Immature natural killer cell (primary cell): ENCODE measurements at regions not wholly inside any gene's neighbourhood (a gene's known extent, or its start where the extent isn't known, plus 50 kb on each side); places are given as distances from the start of the nearest gene placed in this dataset.

Experiments
- DNase-seq, 3 donors: peaks; one replicate each; pipeline ENCODE4 v3.0.0; 2022; ENCODE audit warnings: mixed read lengths in 1 of 3
- H3K27ac Mint-ChIP-seq, 6 donors: one replicate each; pipeline ENCODE4 v1.8.0; 2020; ENCODE audit warnings: mixed read lengths in 6 of 6, mild to moderate bottlenecking in 5 of 6, inconsistent platforms in 4 of 6, moderate library complexity in 3 of 6
- H3K27me3 Mint-ChIP-seq, 3 donors: one replicate each; pipeline ENCODE4 v1.8.0; 2020 to 2021; ENCODE audit warnings: low read depth in 3 of 3, mild to moderate bottlenecking in 3 of 3, mixed read lengths in 3 of 3, moderate library complexity in 3 of 3, inconsistent platforms in 1 of 3
- H3K36me3 Mint-ChIP-seq, 3 donors: one replicate each; pipeline ENCODE4 v1.8.0; 2020; ENCODE audit warnings: mixed read lengths in 3 of 3, inconsistent platforms in 2 of 3, mild to moderate bottlenecking in 2 of 3
- H3K4me1 Mint-ChIP-seq, 2 donors: one replicate each; pipeline ENCODE4 v1.8.0; 2020; ENCODE audit warnings: inconsistent platforms in 2 of 2, mild to moderate bottlenecking in 2 of 2, mixed read lengths in 2 of 2, moderate library complexity in 1 of 2
- H3K4me3 Mint-ChIP-seq, 5 donors: one replicate each; pipeline ENCODE4 v1.8.0; 2020; ENCODE audit warnings: mild to moderate bottlenecking in 5 of 5, mixed read lengths in 5 of 5, inconsistent platforms in 3 of 5, moderate library complexity in 3 of 5
- H3K9me3 Mint-ChIP-seq, 6 donors: one replicate each; pipeline ENCODE4 v1.8.0; 2020; ENCODE audit warnings: mild to moderate bottlenecking in 6 of 6, mixed read lengths in 6 of 6, inconsistent platforms in 4 of 6, moderate library complexity in 3 of 6

DNA sequence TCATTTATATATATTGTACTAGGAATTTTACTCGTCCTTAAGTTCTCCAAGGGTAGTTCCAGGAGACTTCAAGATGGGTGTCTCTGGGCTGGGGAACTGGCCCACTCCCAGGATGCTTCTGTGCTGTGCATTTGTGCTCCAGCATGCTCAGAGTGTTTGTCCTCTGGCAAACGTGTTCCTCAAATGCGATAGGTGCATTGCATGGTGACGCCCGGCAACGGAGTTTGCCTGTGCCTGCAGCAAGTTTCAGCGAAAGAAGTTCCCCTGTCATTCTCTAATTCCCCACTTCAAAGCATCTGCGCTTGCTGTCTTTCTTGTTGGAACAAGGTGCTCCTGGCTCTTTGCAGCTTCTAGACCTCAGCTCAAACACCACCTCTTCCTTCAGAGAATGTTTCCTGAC lies 465.1 kb downstream of the GALR1 start:
- no peak for DNase-seq

GRCh38 chr18:77716282-77716681 lies 466.6 kb downstream of the GALR1 start:
- no peak overlapping the region for H3K4me3 Mint-ChIP-seq
- no peaks in the 10 kb centered on the region for H3K9me3 Mint-ChIP-seq
- no peak overlapping the region for H3K27ac Mint-ChIP-seq
- H3K36me3 Mint-ChIP-seq: no peaks in the 10 kb centered on the region
- H3K4me1 Mint-ChIP-seq: no peaks in the 10 kb centered on the region
- peaks cover 0 to 7% (median 4%) of the 10 kb centered on the region in 3 donors for H3K27me3 Mint-ChIP-seq
- DNase-seq: no peak

More for the DNA sequence above, 465.1 kb downstream of the GALR1 start:
- H3K27ac Mint-ChIP-seq: no peak overlapping the region
- peaks cover 0 to 10% (median 3%) of the 10 kb centered on the region in 3 donors for H3K27me3 Mint-ChIP-seq
- H3K4me3 Mint-ChIP-seq: no peak overlapping the region
- no peaks in the 10 kb centered on the region for H3K9me3 Mint-ChIP-seq
- no peaks in the 10 kb centered on the region for H3K36me3 Mint-ChIP-seq
- no peaks in the 10 kb centered on the region for H3K4me1 Mint-ChIP-seq

DNA sequence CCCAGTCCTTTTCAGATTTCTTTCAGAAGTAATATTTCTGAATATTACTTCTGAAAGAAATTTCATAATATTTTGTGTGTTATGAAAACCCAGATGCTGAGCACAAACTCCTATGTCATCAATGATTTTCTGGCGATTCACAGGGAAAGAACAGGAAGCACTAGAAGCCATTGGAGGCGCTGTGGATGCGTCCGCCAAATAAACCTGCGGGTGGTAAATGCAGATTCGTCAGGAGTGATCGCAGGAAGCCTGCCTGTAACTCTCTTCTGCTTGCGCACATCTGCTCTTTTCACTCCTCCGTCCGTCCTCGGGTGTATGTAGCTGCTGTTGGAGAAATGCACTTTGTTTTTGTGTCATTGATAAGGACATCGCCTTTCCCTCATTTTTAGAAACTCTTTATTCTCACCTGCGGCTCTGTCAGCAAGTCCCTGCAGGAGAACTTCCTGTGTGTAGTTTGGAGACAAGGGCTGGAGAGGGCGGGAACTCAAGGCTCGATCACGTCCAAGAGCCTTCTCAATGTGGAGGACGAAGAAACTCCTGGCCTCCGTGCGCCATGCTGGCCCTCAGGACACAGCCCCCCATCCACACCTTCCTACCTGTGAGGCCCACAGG lies 483.8 kb downstream of the GALR1 start:
- peaks cover 4 to 6% of the 10 kb centered on the region in 2 donors for H3K4me1 Mint-ChIP-seq

GRCh38 chr18:77736842-77737241 lies 487.2 kb downstream of the GALR1 start:
- H3K27me3 Mint-ChIP-seq: peaks cover 0 to 21% (median 16%) of the 10 kb centered on the region in 3 donors
- no peak for DNase-seq
- H3K4me3 Mint-ChIP-seq: no peak overlapping the region
- H3K9me3 Mint-ChIP-seq: peaks cover 0 to 2% (median 0%) of the 10 kb centered on the region in 6 donors
- no peak overlapping the region for H3K27ac Mint-ChIP-seq
- peaks cover 4 to 6% of the 10 kb centered on the region in 2 donors for H3K4me1 Mint-ChIP-seq
- H3K36me3 Mint-ChIP-seq: no peaks in the 10 kb centered on the region

More for the DNA sequence above, 483.8 kb downstream of the GALR1 start:
- no peak overlapping the region for H3K27ac Mint-ChIP-seq
- no peak overlapping the region for H3K4me3 Mint-ChIP-seq
- H3K9me3 Mint-ChIP-seq: peaks cover 0 to 2% (median 0%) of the 10 kb centered on the region in 6 donors
- no peaks in the 10 kb centered on the region for H3K36me3 Mint-ChIP-seq
- H3K27me3 Mint-ChIP-seq: peaks cover 3 to 21% (median 12%) of the 10 kb centered on the region in 3 donors
- no peak for DNase-seq

- Mint-ChIP-seq H3K36me3 (no peaks in the 10 kb centered on the region), H3K4me1 (peaks cover 4 to 6% of the 10 kb centered on the region in 2 donors), H3K27ac (no peak overlapping the region), H3K4me3 (no peak overlapping the region), H3K9me3 (peaks cover 0 to 2% (median 0%) of the 10 kb centered on the region in 6 donors), H3K27me3 (peaks cover 0 to 21% (median 15%) of the 10 kb centered on the region in 3 donors)
- no peak for DNase-seq
These were observed 487.8 kb downstream of the GALR1 start for GRCh38 chr18:77737405-77737804.

DNA sequence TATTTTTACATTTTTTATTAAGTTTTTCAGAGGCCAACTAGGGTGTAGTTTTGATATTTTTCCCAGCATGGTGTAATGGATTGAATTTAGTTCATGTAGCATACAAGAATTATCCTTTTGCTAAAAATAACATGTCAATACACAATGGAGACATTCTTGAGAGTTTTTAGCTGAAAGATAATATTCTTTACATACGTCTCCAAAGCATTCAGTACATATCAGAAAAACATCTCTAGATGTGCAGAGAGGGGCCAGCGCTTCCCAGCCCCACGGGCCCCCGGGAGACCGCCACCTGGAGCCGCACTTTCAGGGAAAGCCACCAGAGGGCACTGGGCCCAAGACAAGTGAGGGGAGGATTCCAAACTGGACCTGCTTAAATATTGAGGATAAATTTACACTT lies 499.4 kb downstream of the GALR1 start:
- no peak overlapping the region for H3K27ac Mint-ChIP-seq
- no peaks in the 10 kb centered on the region for H3K4me1 Mint-ChIP-seq
- DNase-seq: no peak
- H3K9me3 Mint-ChIP-seq: no peaks in the 10 kb centered on the region
- H3K27me3 Mint-ChIP-seq: peaks cover 5 to 8% (median 6%) of the 10 kb centered on the region in 3 donors
- H3K4me3 Mint-ChIP-seq: no peak overlapping the region
- no peaks in the 10 kb centered on the region for H3K36me3 Mint-ChIP-seq

GRCh38 chr18:77750006-77750405 lies 500.4 kb downstream of the GALR1 start:
- no peaks in the 10 kb centered on the region for H3K4me1 Mint-ChIP-seq
- H3K9me3 Mint-ChIP-seq: no peaks in the 10 kb centered on the region
- no peaks in the 10 kb centered on the region for H3K36me3 Mint-ChIP-seq
- H3K27me3 Mint-ChIP-seq: peaks cover 1 to 11% (median 3%) of the 10 kb centered on the region in 3 donors
- no peak overlapping the region for H3K27ac Mint-ChIP-seq
- no peak for DNase-seq
- no peak overlapping the region for H3K4me3 Mint-ChIP-seq

DNA sequence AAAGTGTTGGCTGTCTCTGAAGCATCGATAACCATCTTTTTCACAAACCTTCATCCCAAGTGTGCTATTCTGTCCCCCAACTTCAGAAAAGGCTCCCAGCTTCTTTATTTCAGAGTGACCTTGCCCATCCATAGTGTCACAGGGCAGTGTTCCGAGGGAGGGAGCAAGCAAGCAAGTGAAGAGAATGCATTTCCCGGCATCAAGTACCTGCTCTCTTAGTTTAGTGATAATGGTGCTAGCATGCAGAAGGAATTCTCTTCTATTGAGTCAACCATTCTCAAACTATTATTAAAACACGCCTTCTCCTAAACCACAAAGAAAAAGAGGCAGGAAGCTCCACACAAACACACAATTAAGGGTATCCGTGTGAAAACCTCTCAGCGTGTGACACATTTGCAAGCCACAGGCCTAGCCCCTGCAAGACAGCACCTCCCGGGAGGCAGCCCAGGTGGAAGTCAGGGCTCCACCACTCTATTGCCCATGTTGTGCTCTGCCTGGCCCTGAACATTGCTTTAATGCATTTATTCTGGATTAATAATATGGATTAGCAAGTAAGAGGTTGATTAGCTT lies 504.9 kb downstream of the GALR1 start:
- H3K4me3 Mint-ChIP-seq: no peak overlapping the region
- no peaks in the 10 kb centered on the region for H3K4me1 Mint-ChIP-seq
- no peaks in the 10 kb centered on the region for H3K36me3 Mint-ChIP-seq
- peaks cover 1 to 10% (median 4%) of the 10 kb centered on the region in 3 donors for H3K27me3 Mint-ChIP-seq
- H3K9me3 Mint-ChIP-seq: no peaks in the 10 kb centered on the region
- no peak overlapping the region for H3K27ac Mint-ChIP-seq
- no peak for DNase-seq

DNA sequence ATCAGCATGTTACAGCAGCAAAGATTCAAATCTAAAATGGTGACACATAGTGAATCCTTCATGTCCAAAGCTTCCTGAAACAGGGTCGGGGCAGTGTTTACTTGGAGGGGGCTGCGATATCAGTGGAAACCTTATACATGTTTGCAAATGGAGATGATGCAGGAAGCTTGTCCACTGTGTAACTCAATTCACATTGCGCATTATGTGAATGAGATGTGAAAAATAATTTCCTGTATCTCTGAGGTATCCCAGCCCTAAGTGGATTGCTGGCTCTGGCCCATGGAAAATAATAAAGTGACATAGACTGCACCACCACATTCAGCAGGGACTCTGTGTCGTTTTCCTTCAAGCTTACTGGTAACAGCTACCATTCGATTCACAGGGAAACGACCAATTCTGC lies 505.5 kb downstream of the GALR1 start:
- Mint-ChIP-seq H3K27ac (no peak overlapping the region), H3K9me3 (no peaks in the 10 kb centered on the region), H3K4me1 (no peaks in the 10 kb centered on the region), H3K4me3 (no peak overlapping the region), H3K36me3 (no peaks in the 10 kb centered on the region), H3K27me3 (peaks cover 1 to 10% (median 8%) of the 10 kb centered on the region in 3 donors)
- DNase-seq: no peak

- Mint-ChIP-seq H3K27ac (no peak overlapping the region), H3K27me3 (peaks cover 5 to 22% (median 6%) of the 10 kb centered on the region in 3 donors), H3K4me3 (no peak overlapping the region), H3K4me1 (no peaks in the 10 kb centered on the region), H3K36me3 (no peaks in the 10 kb centered on the region), H3K9me3 (peaks cover 0 to 2% (median 0%) of the 10 kb centered on the region in 6 donors)
- DNase-seq: no peak
These were observed 511.7 kb downstream of the GALR1 start for GRCh38 chr18:77761332-77761731.

- Mint-ChIP-seq H3K36me3 (no peaks in the 10 kb centered on the region), H3K27ac (no peak overlapping the region)
These were observed 512.4 kb downstream of the GALR1 start for GRCh38 chr18:77762014-77762413.

GRCh38 chr18:77762642-77763041 lies 513.0 kb downstream of the GALR1 start:
- peaks cover 4 to 22% (median 6%) of the 10 kb centered on the region in 3 donors for H3K27me3 Mint-ChIP-seq

More at GRCh38 chr18:77762014-77762413, 512.4 kb downstream of the GALR1 start:
- no peak for DNase-seq
- Mint-ChIP-seq H3K27me3 (peaks cover 4 to 22% (median 6%) of the 10 kb centered on the region in 3 donors), H3K4me1 (no peaks in the 10 kb centered on the region), H3K4me3 (no peak overlapping the region), H3K9me3 (peaks cover 0 to 2% (median 0%) of the 10 kb centered on the region in 6 donors)

GRCh38 chr18:77763530-77764145 lies 514.0 kb downstream of the GALR1 start:
- Mint-ChIP-seq H3K4me1 (no peaks in the 10 kb centered on the region), H3K27ac (no peak overlapping the region), H3K27me3 (peaks cover 2 to 22% (median 6%) of the 10 kb centered on the region in 3 donors), H3K4me3 (no peak overlapping the region), H3K36me3 (no peaks in the 10 kb centered on the region), H3K9me3 (peaks cover 0 to 2% (median 0%) of the 10 kb centered on the region in 6 donors)
- DNase-seq: no peak

More at GRCh38 chr18:77762642-77763041, 513.0 kb downstream of the GALR1 start:
- Mint-ChIP-seq H3K9me3 (peaks cover 0 to 2% (median 0%) of the 10 kb centered on the region in 6 donors), H3K4me1 (no peaks in the 10 kb centered on the region), H3K27ac (no peak overlapping the region), H3K36me3 (no peaks in the 10 kb centered on the region), H3K4me3 (no peak overlapping the region)
- DNase-seq: no peak

GRCh38 chr18:77765468-77765867 lies 515.8 kb downstream of the GALR1 start:
- H3K4me1 Mint-ChIP-seq: no peaks in the 10 kb centered on the region
- no peaks in the 10 kb centered on the region for H3K36me3 Mint-ChIP-seq
- H3K9me3 Mint-ChIP-seq: peaks cover 0 to 2% (median 0%) of the 10 kb centered on the region in 6 donors
- peaks cover 2 to 18% (median 6%) of the 10 kb centered on the region in 3 donors for H3K27me3 Mint-ChIP-seq
- no peak overlapping the region for H3K27ac Mint-ChIP-seq
- no peak for DNase-seq
- H3K4me3 Mint-ChIP-seq: no peak overlapping the region
